Nephron (organoid): ENCODE measurements at regions not wholly inside any gene's neighbourhood (a gene's known extent, or its start where the extent isn't known, plus 50 kb on each side); places are given as distances from the start of the nearest gene placed in this dataset.
"Not testable (repeated sequence)": the region's sequence is repeated elsewhere in the genome, so short reads cannot be mapped to it uniquely, and the experiment has no call there.

Source experiments
- H3K27ac Mint-ChIP-seq, 3 experiments: 2 replicates each; pipeline ENCODE4 v1.8.0; 2020; ENCODE audit warnings: mixed read lengths in 3 of 3, mild to moderate bottlenecking in 2 of 3, moderate library complexity in 1 of 3
- H3K27me3 Mint-ChIP-seq: 2 replicates; pipeline ENCODE4 v1.8.0; 2021; ENCODE audit warnings: low read depth, mild to moderate bottlenecking, moderate library complexity, mixed read lengths
- H3K36me3 Mint-ChIP-seq: 2 replicates; pipeline ENCODE4 v1.8.0; 2020; ENCODE audit warnings: low read depth, mixed read lengths
- H3K4me1 Mint-ChIP-seq: 2 replicates; pipeline ENCODE4 v1.8.0; 2020; ENCODE audit warnings: mixed read lengths
- H3K4me3 Mint-ChIP-seq, 3 experiments: 2 replicates each; pipeline ENCODE4 v1.8.0; 2020; ENCODE audit warnings: mild to moderate bottlenecking in 3 of 3, mixed read lengths in 3 of 3, moderate library complexity in 2 of 3
- H3K9me3 Mint-ChIP-seq: 2 replicates; pipeline ENCODE4 v1.8.0; 2020; ENCODE audit warnings: mixed read lengths
- CTCF ChIP-seq, 3 experiments: fragments of 200-600 bp; sonication (generic); IDR thresholded peaks; one replicate each; pipeline ENCODE4 v1.5.0; 2021; ENCODE audit warnings: antibody characterized with exemption in 3 of 3; ENCODE audit not compliant: unreplicated experiment in 3 of 3

DNA sequence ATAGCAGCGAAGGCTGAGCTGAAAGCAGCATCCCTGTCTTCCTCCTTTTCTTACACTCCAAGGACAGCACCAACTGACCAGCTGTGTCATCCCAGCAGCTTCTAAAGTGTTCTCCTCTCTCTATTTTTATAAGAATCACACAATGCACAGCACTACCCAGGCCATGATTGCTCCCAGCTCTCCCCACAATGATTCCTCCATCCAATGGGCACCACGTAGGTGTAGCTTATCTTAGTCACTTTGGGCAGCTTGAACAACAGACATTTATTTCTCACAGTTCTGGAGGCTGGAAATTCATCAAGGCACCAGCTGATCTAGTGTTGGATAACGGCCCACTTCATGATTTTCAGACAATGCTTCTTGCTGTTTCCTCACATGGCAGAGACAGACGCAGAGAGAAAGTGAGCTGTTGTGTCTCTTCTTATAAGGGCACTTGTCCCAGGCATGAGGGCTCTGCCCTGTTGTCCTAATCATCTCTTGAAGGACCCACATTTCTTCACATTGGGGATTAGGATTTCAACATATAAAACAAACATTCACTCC is 92.0 kb upstream of the CDC14C start:
- Mint-ChIP-seq H3K4me1 (no peaks in the 10 kb centered on the region), H3K27ac (no peak overlapping the region), H3K36me3 (no peaks in the 10 kb centered on the region), H3K4me3 (no peak overlapping the region), H3K27me3 (no peaks in the 10 kb centered on the region), H3K9me3 (no peaks in the 10 kb centered on the region)
- TF ChIP-seq CTCF (IDR thresholded peaks at IDR 0.05; ENCODE audit: unreplicated experiment in 3 of 3), result no peak

DNA sequence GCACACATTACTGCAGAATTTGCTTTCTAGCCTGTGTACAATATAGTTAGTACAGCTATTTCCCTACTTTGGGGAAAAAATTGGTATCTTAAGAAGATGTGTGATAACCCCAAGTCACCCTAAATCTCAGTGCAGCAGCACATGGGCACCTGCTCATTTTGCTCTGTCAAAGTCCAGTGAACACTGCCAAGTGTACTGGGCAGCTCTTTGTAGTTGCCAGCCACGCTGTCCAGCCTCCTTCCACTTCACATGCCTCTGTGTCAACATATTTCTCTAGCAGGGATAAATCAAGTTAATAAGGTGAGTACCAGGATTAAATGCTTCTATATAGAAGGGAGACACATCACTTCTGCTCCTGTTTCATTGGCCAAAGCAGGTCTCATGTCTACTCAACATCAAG is 87.1 kb upstream of the CDC14C start:
- no peak overlapping the region for H3K27ac Mint-ChIP-seq
- no peaks in the 10 kb centered on the region for H3K27me3 Mint-ChIP-seq
- no peaks in the 10 kb centered on the region for H3K9me3 Mint-ChIP-seq
- H3K36me3 Mint-ChIP-seq, result no peaks in the 10 kb centered on the region
- H3K4me1 Mint-ChIP-seq, result no peaks in the 10 kb centered on the region
- TF ChIP-seq CTCF (IDR thresholded peaks at IDR 0.05; ENCODE audit: unreplicated experiment in 3 of 3), result no peak
- H3K4me3 Mint-ChIP-seq, result no peak overlapping the region

DNA sequence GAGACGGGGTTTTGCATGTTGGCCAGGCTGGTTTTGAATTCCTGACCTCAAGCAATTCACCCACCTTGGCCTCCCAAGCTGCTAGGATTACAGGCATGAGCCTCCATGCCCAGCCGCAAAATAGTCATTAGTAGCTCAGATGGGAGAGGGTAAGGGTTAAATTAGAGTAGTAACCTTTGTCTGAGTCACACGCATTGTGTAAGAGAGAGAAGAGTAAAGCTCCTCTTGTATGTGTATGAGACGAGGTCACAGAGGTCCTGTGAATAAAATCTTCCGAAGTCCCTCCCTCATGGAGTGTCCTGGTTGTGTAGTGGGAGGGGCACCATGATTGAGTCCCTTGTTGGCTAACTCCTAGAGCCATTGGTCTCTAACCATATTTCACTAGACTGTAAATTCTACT is 85.2 kb upstream of the CDC14C start:
- no peak overlapping the region for H3K4me3 Mint-ChIP-seq
- no peaks in the 10 kb centered on the region for H3K36me3 Mint-ChIP-seq
- H3K4me1 Mint-ChIP-seq, result no peaks in the 10 kb centered on the region
- no peak overlapping the region for H3K27ac Mint-ChIP-seq
- H3K9me3 Mint-ChIP-seq, result no peaks in the 10 kb centered on the region
- H3K27me3 Mint-ChIP-seq, result no peaks in the 10 kb centered on the region
- no peak for TF ChIP-seq CTCF (IDR thresholded peaks at IDR 0.05; ENCODE audit: unreplicated experiment in 3 of 3)

DNA sequence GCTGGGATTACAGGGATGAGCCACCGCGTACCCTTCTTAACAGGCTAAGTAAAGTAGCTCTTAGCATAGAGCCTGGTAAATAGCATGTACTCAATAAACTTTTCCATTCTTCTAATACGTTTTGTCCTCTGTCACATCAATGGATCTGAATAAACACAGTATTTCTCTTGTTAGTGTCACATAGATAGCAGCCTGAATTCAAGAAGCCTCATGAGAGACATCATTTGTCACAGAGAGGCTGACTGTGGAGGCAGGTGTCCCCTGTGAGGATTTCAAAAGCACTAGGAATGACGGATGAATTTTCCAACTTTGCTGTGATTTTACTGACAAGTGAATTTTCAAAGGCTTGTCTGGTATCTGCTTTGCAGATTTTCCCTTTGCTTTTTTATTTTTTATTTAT is 82.6 kb upstream of the CDC14C start:
- Mint-ChIP-seq H3K36me3 (no peaks in the 10 kb centered on the region), H3K9me3 (peaks cover 5% of the 10 kb centered on the region), H3K4me3 (no peak overlapping the region), H3K4me1 (no peaks in the 10 kb centered on the region), H3K27ac (no peak overlapping the region), H3K27me3 (no peaks in the 10 kb centered on the region)
- TF ChIP-seq CTCF (IDR thresholded peaks at IDR 0.05; ENCODE audit: unreplicated experiment in 3 of 3), result no peak

GRCh38 chr7:48847917-48848316 is 76.4 kb upstream of the CDC14C start:
- Mint-ChIP-seq H3K9me3 (peaks cover 5% of the 10 kb centered on the region), H3K36me3 (no peaks in the 10 kb centered on the region), H3K4me3 (no peak overlapping the region), H3K4me1 (no peaks in the 10 kb centered on the region), H3K27me3 (no peaks in the 10 kb centered on the region), H3K27ac (no peak overlapping the region)
- TF ChIP-seq CTCF (IDR thresholded peaks at IDR 0.05; ENCODE audit: unreplicated experiment in 3 of 3), result no peak

DNA sequence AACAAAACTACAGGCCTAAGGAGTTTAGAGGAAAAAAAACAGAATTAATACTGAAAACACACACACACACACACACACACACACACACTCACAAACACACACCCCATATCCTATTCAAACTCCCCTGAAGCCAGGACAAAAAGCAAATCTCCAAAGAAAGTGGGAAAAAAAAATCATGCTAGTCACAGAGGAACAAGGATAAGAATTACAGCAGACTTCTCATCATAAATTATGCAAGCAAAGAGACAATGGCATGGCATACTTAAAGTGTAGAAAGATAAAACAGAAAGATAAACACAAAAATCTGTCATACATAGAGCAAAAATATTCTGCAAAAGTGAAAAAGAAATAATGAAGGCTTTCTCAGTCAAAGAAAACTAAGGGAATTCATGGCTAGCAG is 63.9 kb upstream of the CDC14C start:
- H3K27me3 Mint-ChIP-seq, H3K4me3 Mint-ChIP-seq, H3K4me1 Mint-ChIP-seq, H3K27ac Mint-ChIP-seq, H3K36me3 Mint-ChIP-seq: not testable (repeated sequence)
- H3K9me3 Mint-ChIP-seq, result peaks cover 27% of the 10 kb centered on the region
